Psoas muscle (tissue), 7 donors: ENCODE measurements at regions not wholly inside any gene's neighbourhood (a gene's known extent, or its start where the extent isn't known, plus 50 kb on each side); places are given as distances from the start of the nearest gene placed in this dataset.

Experiments
- ATAC-seq, 4 donors: fragments of 200-7000 bp; cut with Tn5 transposase; one replicate each; pipeline ENCODE4 v1.9.1; 2020; ENCODE audit warnings: moderate library complexity in 3 of 4, mild to moderate bottlenecking in 2 of 4
- DNase-seq, 2 donors: peaks; one replicate each; pipeline ENCODE4 v3.0.0-alpha.2; 2020
- H3K27ac ChIP-seq: fragments of 200-600 bp; one replicate; pipeline ENCODE4 v1.8.0; 2022
- H3K27me3 ChIP-seq, 3 donors: fragments of 200-600 bp in 1 of 3; one replicate each; pipeline versions ENCODE4 v1.6.1 to v1.8.0; 2013 to 2022; ENCODE audit warnings: low read length in 2 of 3, mild to moderate bottlenecking in 2 of 3, moderate library complexity in 1 of 3; ENCODE audit not compliant: insufficient read depth in 3 of 3
- H3K36me3 ChIP-seq, 2 donors: fragments of 200-600 bp in 1 of 2; one replicate each; pipeline versions ENCODE4 v1.6.1 to v1.8.0; 2013 to 2022; ENCODE audit warnings: low read depth in 1 of 2, mild to moderate bottlenecking in 1 of 2, moderate library complexity in 1 of 2; ENCODE audit not compliant: insufficient read depth in 1 of 2
- H3K4me1 ChIP-seq: fragments of 200-600 bp; one replicate; pipeline ENCODE4 v1.8.0; 2022
- H3K4me3 ChIP-seq: fragments of 200-600 bp; one replicate; pipeline ENCODE4 v1.8.0; 2022; ENCODE audit warnings: mild to moderate bottlenecking
- H3K9me3 ChIP-seq: fragments of 200-600 bp; one replicate; pipeline ENCODE4 v1.8.0; 2022
- WGBS, 3 donors: extraction: QIAGEN DNeasy Blood & Tissue Kit; methylation state at CpG; one replicate each; pipeline versions ENCODE4 v1.1.6 to v1.1.7; 2013; 5-methylcytosine and 5-hydroxymethylcytosine counted together
- intact Hi-C, 2 donors: fragments of 100-400 bp; cut with DNase I; formaldehyde crosslinking; loops; one replicate each; pipeline versions ENCODE4 v1.11.0 to v1.14.2; 2022
- TF ChIP-seq, protein P1 (sequence below): fragments of 200-600 bp; IDR thresholded peaks from one replicate; pipeline ENCODE4 v1.8.0; 2022; ENCODE audit warnings: antibody characterized with exemption
- donor health status: healthy with polysubstance abuse.
- donor health status: DM: no; HTN: no; CAD: no; lungs with moderate emphysema.
- donor health status: Bipolar disorder and iron deficiency.
- donor health status: healthy.
- donor health status: DM: yes; HTN: yes; CAD: no.
- donor health status: DM: no; HTN: no; CAD: no.
- donor health status: DM: yes; HTN: yes; CAD: no.

DNA sequence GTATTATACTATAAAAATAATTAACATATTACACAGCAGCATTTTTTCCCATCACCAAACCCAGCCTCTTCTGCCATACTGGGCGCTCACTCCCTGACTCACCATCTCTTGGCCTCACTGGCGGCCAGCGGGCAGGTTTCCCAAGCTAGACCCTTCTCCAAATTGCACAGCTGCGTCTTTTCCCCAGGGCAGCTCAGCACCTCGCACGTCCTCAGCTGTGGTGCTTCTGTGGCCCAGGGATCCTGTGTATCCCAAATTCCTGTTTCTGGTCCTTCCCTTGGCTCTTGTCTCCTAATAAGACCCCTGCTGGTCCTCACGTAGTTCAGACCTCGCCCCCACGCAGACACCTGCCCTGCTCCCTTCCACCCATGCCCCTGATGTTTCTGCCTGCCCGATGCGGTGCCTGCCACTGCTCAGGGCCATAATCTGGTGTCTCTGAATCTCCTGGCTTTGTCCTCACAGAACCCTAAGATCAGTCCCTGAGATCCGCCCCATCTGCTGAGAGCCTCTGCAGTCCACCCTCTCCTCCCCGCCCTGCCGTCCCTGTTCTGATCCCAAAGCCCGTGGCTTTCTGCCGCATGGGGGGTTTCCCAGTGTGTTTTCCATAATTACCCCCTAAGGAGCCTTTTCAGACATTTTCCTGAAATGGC is 290.1 kb downstream of the TCERG1L start:
- no peaks in the 10 kb centered on the region for H3K4me1 ChIP-seq
- WGBS, 3 donors, result 32 to 50% (median 38%) methylated on average over 16 of the region's 16 CpGs
- TF ChIP-seq, protein P1, sequence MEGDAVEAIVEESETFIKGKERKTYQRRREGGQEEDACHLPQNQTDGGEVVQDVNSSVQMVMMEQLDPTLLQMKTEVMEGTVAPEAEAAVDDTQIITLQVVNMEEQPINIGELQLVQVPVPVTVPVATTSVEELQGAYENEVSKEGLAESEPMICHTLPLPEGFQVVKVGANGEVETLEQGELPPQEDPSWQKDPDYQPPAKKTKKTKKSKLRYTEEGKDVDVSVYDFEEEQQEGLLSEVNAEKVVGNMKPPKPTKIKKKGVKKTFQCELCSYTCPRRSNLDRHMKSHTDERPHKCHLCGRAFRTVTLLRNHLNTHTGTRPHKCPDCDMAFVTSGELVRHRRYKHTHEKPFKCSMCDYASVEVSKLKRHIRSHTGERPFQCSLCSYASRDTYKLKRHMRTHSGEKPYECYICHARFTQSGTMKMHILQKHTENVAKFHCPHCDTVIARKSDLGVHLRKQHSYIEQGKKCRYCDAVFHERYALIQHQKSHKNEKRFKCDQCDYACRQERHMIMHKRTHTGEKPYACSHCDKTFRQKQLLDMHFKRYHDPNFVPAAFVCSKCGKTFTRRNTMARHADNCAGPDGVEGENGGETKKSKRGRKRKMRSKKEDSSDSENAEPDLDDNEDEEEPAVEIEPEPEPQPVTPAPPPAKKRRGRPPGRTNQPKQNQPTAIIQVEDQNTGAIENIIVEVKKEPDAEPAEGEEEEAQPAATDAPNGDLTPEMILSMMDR, result no peak
- no peaks in the 10 kb centered on the region for H3K36me3 ChIP-seq
- intact Hi-C loops, result no loop called here
- no peaks in the 10 kb centered on the region for H3K9me3 ChIP-seq
- H3K27ac ChIP-seq, result no peak overlapping the region
- H3K4me3 ChIP-seq, result no peak overlapping the region
- peaks cover 0 to 3% (median 0%) of the 10 kb centered on the region in 3 donors for H3K27me3 ChIP-seq
- DNase-seq (no peak), ATAC-seq (no peak)

DNA sequence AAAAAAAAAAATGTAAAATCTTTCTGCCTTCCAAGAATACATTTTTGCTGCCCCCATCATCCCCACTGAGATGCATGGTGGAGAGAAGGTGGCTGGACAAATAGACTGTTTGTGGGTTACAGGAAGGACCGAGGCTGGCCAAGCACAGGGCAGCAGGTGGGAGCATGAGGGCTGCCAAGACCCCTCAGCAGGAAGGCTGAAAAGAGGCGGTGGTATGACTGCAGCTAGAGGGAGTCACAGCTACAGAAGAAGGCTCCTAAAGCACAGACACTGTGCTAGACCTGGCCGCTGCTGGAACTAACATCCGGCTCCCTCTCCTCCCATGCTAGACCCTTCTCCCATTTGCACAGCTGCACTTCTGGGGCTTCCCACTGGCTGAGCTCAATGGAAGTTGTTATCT is 289.6 kb downstream of the TCERG1L start:
- Histone ChIP-seq H3K27ac (no peak overlapping the region), H3K27me3 (peaks cover 0 to 3% (median 0%) of the 10 kb centered on the region in 3 donors), H3K4me3 (no peak overlapping the region), H3K4me1 (no peaks in the 10 kb centered on the region), H3K36me3 (no peaks in the 10 kb centered on the region), H3K9me3 (no peaks in the 10 kb centered on the region)
- 27 to 44% (median 29%) methylated on average over 4 of the region's 4 CpGs for WGBS, 3 donors
- TF ChIP-seq, protein P1, result no peak
- intact Hi-C loops, result no loop called here
- no peak for DNase-seq
- no peak for ATAC-seq

DNA sequence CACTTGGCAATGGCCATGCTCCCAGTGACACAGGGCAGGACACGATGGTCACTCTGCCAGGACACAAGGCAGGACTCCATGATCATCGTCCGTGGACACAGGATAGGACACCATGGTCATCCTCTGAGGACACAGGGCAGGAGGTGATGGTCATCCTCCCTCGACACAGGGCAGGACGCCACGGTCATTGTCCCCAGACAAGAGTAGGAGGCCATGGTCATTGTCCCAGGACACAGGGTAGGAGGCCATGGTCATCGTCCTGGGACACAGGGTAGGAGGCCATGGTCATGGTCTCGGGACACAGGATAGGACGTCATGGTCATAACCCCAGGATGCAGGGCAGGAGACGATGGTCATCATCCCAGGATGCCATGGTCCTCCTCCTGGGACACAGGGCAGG is 289.2 kb downstream of the TCERG1L start:
- no peak for DNase-seq
- no peak overlapping the region for H3K27ac ChIP-seq
- TF ChIP-seq, protein P1, result no peak
- 74 to 81% (median 79%) methylated on average over 10 of the region's 10 CpGs for WGBS, 3 donors
- H3K4me3 ChIP-seq, result no peak overlapping the region
- peaks cover 0 to 3% (median under 1%) of the 10 kb centered on the region in 3 donors for H3K27me3 ChIP-seq
- ATAC-seq, result no peak
- H3K36me3 ChIP-seq, result no peaks in the 10 kb centered on the region
- intact Hi-C loops, result no loop called here
- H3K4me1 ChIP-seq, result no peaks in the 10 kb centered on the region
- no peaks in the 10 kb centered on the region for H3K9me3 ChIP-seq

DNA sequence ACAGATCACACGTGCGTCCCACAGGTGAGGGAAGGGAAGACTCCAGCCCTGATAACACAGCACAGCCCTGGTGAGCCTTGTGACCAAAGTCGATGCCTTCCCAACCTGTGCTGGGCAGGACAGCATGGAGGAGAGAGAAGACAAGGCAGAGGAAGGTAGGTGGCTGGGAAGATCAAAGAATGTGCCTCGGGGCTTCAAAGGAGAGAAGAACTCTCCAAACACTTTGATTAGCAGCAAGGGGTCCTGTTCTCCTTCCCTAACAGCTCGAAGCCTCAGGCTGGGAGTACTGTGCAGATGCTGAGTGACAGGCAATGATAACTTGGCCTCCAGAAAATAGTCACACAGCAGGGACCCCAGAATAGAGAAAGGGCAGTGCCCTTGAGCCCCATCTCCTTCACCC is 288.5 kb downstream of the TCERG1L start:
- H3K9me3 ChIP-seq, result no peaks in the 10 kb centered on the region
- WGBS, 3 donors, result 63 to 74% (median 66%) methylated on average over 5 of the region's 5 CpGs
- DNase-seq (no peak), ATAC-seq (no peak)
- TF ChIP-seq, protein P1, result no peak
- H3K27me3 ChIP-seq, result peaks cover 0 to 3% (median 2%) of the 10 kb centered on the region in 3 donors
- H3K27ac ChIP-seq, result no peak overlapping the region
- intact Hi-C loops, result no loop called here
- H3K4me3 ChIP-seq, result no peak overlapping the region
- H3K36me3 ChIP-seq, result no peaks in the 10 kb centered on the region
- no peaks in the 10 kb centered on the region for H3K4me1 ChIP-seq
